H1 (cell line): ENCODE measurements at regions not wholly inside any gene's neighbourhood (a gene's known extent, or its start where the extent isn't known, plus 50 kb on each side); places are given as distances from the start of the nearest gene placed in this dataset.

ENCODE experiments used
- CTCF ChIA-PET: fragments of 300-600 bp; sonication (Branson Sonifier 250); formaldehyde crosslinking; loops from one replicate; lab custom pipeline; 2021; ENCODE audit not compliant: partially characterized antibody; lab: Charles Lee
- POLR2A ChIA-PET: fragments of 300-600 bp; sonication (Branson Sonifier 250); formaldehyde crosslinking; loops from one replicate; lab custom pipeline; 2021; ENCODE audit warnings: inconsistent platforms; ENCODE audit not compliant: partially characterized antibody; lab: Charles Lee
- DNase-seq, 2 experiments: peaks; one replicate each; pipeline versions ENCODE4 v3.0.0 to v3.0.0-alpha.2; 2010 to 2022; ENCODE audit warnings: low spot score in 2 of 2, low read depth in 1 of 2, mixed read lengths in 1 of 2
- FAIRE-seq: peaks from 2 replicates; lab custom pipeline; 2011; peaks lifted over from hg19 to GRCh38; lab: Jason Lieb, UNC
- H2AFZ ChIP-seq: 2 replicates; pipeline ENCODE4 v1.8.1; 2012; ENCODE audit warnings: low read length, inconsistent platforms
- H2AK5ac ChIP-seq: 2 replicates; pipeline ENCODE4 v1.6.1; 2013; ENCODE audit warnings: low read depth, low read length
- H2BK120ac ChIP-seq: replicated peaks from 2 replicates; pipeline ENCODE3; 2013; ENCODE audit warnings: low read depth, low read length, inconsistent platforms
- H2BK12ac ChIP-seq: 2 replicates; pipeline ENCODE4 v1.6.1; 2013; ENCODE audit warnings: low read depth, low read length
- H2BK15ac ChIP-seq: 2 replicates; pipeline ENCODE4 v1.6.1; 2013; ENCODE audit warnings: low read length
- H2BK20ac ChIP-seq: 2 replicates; pipeline ENCODE4 v1.6.1; 2013; ENCODE audit warnings: low read length
- H2BK5ac ChIP-seq: 2 replicates; pipeline ENCODE4 v1.6.1; 2013; ENCODE audit warnings: low read depth, low read length
- H3K14ac ChIP-seq: 2 replicates; pipeline ENCODE4 v1.6.1; 2013; ENCODE audit warnings: inconsistent platforms; ENCODE audit not compliant: insufficient read length
- H3K18ac ChIP-seq: 2 replicates; pipeline ENCODE4 v1.6.1; 2013; ENCODE audit warnings: low read length; ENCODE audit errors: extremely low read depth
- H3K23ac ChIP-seq: 2 replicates; pipeline ENCODE4 v1.6.1; 2013; ENCODE audit warnings: inconsistent platforms; ENCODE audit not compliant: insufficient read length
- H3K23me2 ChIP-seq: 2 replicates; pipeline ENCODE4 v1.6.1; 2013; ENCODE audit warnings: low read depth, low read length
- H3K27ac ChIP-seq: 2 replicates; pipeline ENCODE4 v1.6.1; 2011; ENCODE audit warnings: low read depth, low read length, inconsistent platforms
- H3K27me3 ChIP-seq, 4 experiments: replicated peaks in 1 of 4; 1 replicate in 1 of 4; 2 replicates in 3 of 4; pipeline versions ENCODE4 v1.6.1 to v1.8.1; 2011 to 2013; ENCODE audit warnings: low read length in 3 of 4, mild to moderate bottlenecking in 3 of 4, inconsistent platforms in 2 of 4, mixed read lengths in 2 of 4, moderate library complexity in 1 of 4; ENCODE audit not compliant: control insufficient read depth in 3 of 4, insufficient read depth in 3 of 4; ENCODE audit errors: extremely low read depth in 1 of 4
- H3K36me3 ChIP-seq, 4 experiments: 2 replicates each; pipeline versions ENCODE4 v1.6.1 to v1.8.1; 2011 to 2013; ENCODE audit warnings: mild to moderate bottlenecking in 4 of 4, low read length in 3 of 4, moderate library complexity in 2 of 4, control low read depth in 1 of 4, inconsistent platforms in 1 of 4; ENCODE audit not compliant: insufficient read depth in 4 of 4, control insufficient read depth in 2 of 4
- H3K4ac ChIP-seq: replicated peaks from 2 replicates; pipeline ENCODE3; 2013; ENCODE audit warnings: low read length, low read depth, mixed read lengths, inconsistent platforms; ENCODE audit not compliant: insufficient read length
- H3K4me1 ChIP-seq, 4 experiments: replicated peaks in 1 of 4; 1 replicate in 1 of 4; 2 replicates in 3 of 4; pipeline versions ENCODE4 v1.6.1 to v1.8.1; 2011 to 2013; ENCODE audit warnings: low read length in 3 of 4, inconsistent platforms in 2 of 4, mixed read lengths in 1 of 4; ENCODE audit not compliant: insufficient read depth in 4 of 4, control insufficient read depth in 3 of 4
- H3K4me2 ChIP-seq, 2 experiments: 2 replicates each; pipeline versions ENCODE4 v1.6.1 to v1.8.1; 2011 to 2013; ENCODE audit warnings: low read depth in 2 of 2, low read length in 2 of 2, control low read depth in 1 of 2, inconsistent platforms in 1 of 2, mild to moderate bottlenecking in 1 of 2; ENCODE audit not compliant: insufficient read depth in 1 of 2
- H3K4me3 ChIP-seq, 4 experiments: fragments of 200-600, 300-600 bp in 1 of 4; sonication (generic), shearing (Covaris generic), sonication (Bioruptor Twin) in 1 of 4; 2 replicates each; pipeline versions ENCODE4 v1.5.1 to v1.8.1; 2011 to 2016; ENCODE audit warnings: low read length in 4 of 4, low read depth in 3 of 4, control low read depth in 2 of 4, inconsistent platforms in 2 of 4, mild to moderate bottlenecking in 2 of 4, mixed read lengths in 1 of 4, moderate library complexity in 1 of 4; ENCODE audit not compliant: insufficient read depth in 2 of 4; ENCODE audit errors: extremely low read depth in 1 of 4
- H3K56ac ChIP-seq: replicated peaks from 2 replicates; pipeline ENCODE3; 2013; ENCODE audit warnings: low read depth, mild to moderate bottlenecking, mixed read lengths, low read length, inconsistent platforms; ENCODE audit not compliant: insufficient read length
- H3K79me1 ChIP-seq: 2 replicates; pipeline ENCODE4 v1.6.1; 2013; ENCODE audit warnings: low read depth, low read length, control low read depth
- H3K79me2 ChIP-seq, 2 experiments: 2 replicates each; pipeline versions ENCODE4 v1.6.1 to v1.8.1; 2012 to 2013; ENCODE audit warnings: low read length in 2 of 2, mild to moderate bottlenecking in 2 of 2, inconsistent platforms in 1 of 2; ENCODE audit not compliant: insufficient read depth in 2 of 2, control insufficient read depth in 1 of 2
- H3K9ac ChIP-seq, 4 experiments: replicated peaks in 1 of 4; 1 replicate in 1 of 4; 2 replicates in 3 of 4; pipeline versions ENCODE4 v1.6.1 to v1.8.1; 2011 to 2013; ENCODE audit warnings: low read depth in 3 of 4, low read length in 3 of 4, control low read depth in 2 of 4, mild to moderate bottlenecking in 2 of 4, moderate library complexity in 2 of 4, inconsistent platforms in 1 of 4; ENCODE audit errors: extremely low read depth in 1 of 4
- H3K9me3 ChIP-seq, 2 experiments: 2 replicates each; pipeline versions ENCODE4 v1.6.1 to v1.8.1; 2012 to 2013; ENCODE audit warnings: mild to moderate bottlenecking in 2 of 2, moderate library complexity in 2 of 2, control low read depth in 1 of 2, inconsistent platforms in 1 of 2, low read depth in 1 of 2, low read length in 1 of 2, mixed read lengths in 1 of 2; ENCODE audit not compliant: insufficient read depth in 2 of 2
- H4K20me1 ChIP-seq, 2 experiments: replicated peaks in 1 of 2; 2 replicates each; pipeline versions ENCODE3 to v1.8.1; 2011 to 2013; ENCODE audit warnings: inconsistent platforms in 2 of 2, low read length in 2 of 2, mild to moderate bottlenecking in 1 of 2; ENCODE audit not compliant: insufficient read depth in 2 of 2, control insufficient read depth in 1 of 2
- H4K5ac ChIP-seq: 2 replicates; pipeline ENCODE4 v1.6.1; 2013; ENCODE audit warnings: low read length, low read depth, mixed read lengths, inconsistent platforms; ENCODE audit not compliant: insufficient read length
- H4K8ac ChIP-seq: 2 replicates; pipeline ENCODE4 v1.8.0; 2013; ENCODE audit warnings: mild to moderate bottlenecking, moderate library complexity, low read length, inconsistent platforms; ENCODE audit not compliant: insufficient read depth; ENCODE audit errors: extremely low read depth
- H4K91ac ChIP-seq: replicated peaks from 2 replicates; pipeline ENCODE3; 2013; ENCODE audit warnings: low read length, mixed read lengths, inconsistent platforms; ENCODE audit not compliant: insufficient read length
- BRCA1 ChIP-seq: IDR thresholded peaks from 2 replicates; pipeline ENCODE4 v1.6.1; 2012; ENCODE audit warnings: low read depth, low read length, improper control_type of control experiment
- CHD1 ChIP-seq: IDR thresholded peaks from 2 replicates; pipeline ENCODE4 v1.6.1; 2012; ENCODE audit warnings: low read depth, low read length, improper control_type of control experiment
- KDM5A ChIP-seq: fragments of 200-600 bp; IDR thresholded peaks from 2 replicates; pipeline ENCODE4 v1.7.1; 2012; ENCODE audit warnings: mild to moderate bottlenecking, low read length, inconsistent platforms, mixed read lengths
- MAX ChIP-seq: IDR thresholded peaks from 2 replicates; pipeline ENCODE4 v1.6.1; 2012; ENCODE audit warnings: inconsistent platforms
- NRF1 ChIP-seq: IDR thresholded peaks from 2 replicates; pipeline ENCODE4 v1.6.1; 2011; ENCODE audit warnings: mild to moderate bottlenecking, low read depth, low read length, improper control_type of control experiment
- PHF8 ChIP-seq: fragments of 200-600 bp; sonication (generic); conservative IDR thresholded peaks from 2 replicates; pipeline ENCODE4 v1.7.1; 2012; ENCODE audit warnings: low read depth, mild to moderate bottlenecking, inconsistent platforms, low read length, moderate library complexity
- SIRT6 ChIP-seq: IDR thresholded peaks from one replicate; pipeline ENCODE4 v1.7.1; 2012; ENCODE audit warnings: low read length, inconsistent platforms
- SUZ12 ChIP-seq: fragments of 200-600 bp; sonication (generic); IDR thresholded peaks from 2 replicates; pipeline ENCODE4 v1.6.1; 2012; ENCODE audit warnings: mild to moderate bottlenecking, inconsistent platforms, low read length, moderate library complexity, mixed read lengths
- TAF1 ChIP-seq: IDR thresholded peaks from 2 replicates; pipeline ENCODE4 v1.6.1; 2011; ENCODE audit warnings: mild to moderate bottlenecking, low read depth, low read length
- WGBS, 2 experiments: shearing (Covaris generic) in 1 of 2; methylation state at CpG; one replicate each; pipeline versions ENCODE4 v1.1.6 to v1.1.7; 2013 to 2015; ENCODE audit warnings: low lambda C conversion rate in 2 of 2, mixed read lengths in 2 of 2, inconsistent platforms in 1 of 2, low coverage in 1 of 2, missing lambda C conversion rate in 1 of 2; ENCODE audit not compliant: insufficient replicate concordance in 2 of 2, insufficient coverage in 1 of 2, insufficient read length in 1 of 2; ENCODE audit errors: extremely low coverage in 1 of 2, missing lambda C conversion rate in 1 of 2; 5-methylcytosine and 5-hydroxymethylcytosine counted together
- TF ChIP-seq, protein P1 (sequence below): IDR thresholded peaks from 2 replicates; pipeline ENCODE4 v1.6.1; 2012; ENCODE audit warnings: low read length, inconsistent platforms
- TF ChIP-seq, protein P2 (sequence below): IDR thresholded peaks from 2 replicates; pipeline ENCODE4 v1.6.1; 2012; ENCODE audit warnings: inconsistent platforms

DNA sequence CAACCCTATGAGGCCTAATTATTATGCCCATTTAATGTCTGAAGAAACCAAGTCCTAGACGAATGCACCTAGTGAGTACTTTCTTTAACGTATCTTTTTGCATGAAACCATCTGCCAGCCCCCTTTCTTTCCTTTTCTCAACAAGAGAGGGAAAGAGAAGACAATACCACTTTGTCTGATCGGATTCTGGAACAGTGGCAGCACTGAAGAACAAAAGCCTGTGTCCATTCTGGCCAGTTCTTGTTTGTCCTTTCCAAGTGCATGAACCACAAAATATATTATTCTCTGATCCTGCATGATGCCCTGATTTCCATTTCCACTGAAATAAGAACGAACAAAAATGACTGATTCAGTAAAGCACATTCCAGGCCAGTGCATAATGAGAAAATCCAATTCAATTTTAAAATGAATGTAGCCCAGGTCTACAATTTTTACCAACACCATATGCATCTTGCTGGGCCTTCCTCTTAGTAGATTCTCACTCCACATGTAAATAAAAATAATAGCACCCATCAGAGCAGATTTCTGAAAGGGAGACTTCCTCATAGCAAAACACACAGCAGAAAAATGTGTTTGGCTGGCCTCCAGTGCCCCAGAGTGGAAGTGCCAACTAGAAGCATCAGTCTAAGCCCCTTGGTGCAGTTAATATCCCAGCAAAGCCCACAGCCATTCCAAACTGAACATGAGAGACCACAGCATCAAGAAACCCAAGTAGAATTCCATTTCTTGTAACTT lies 422.6 kb upstream of the ID2 start:
- H2AK5ac ChIP-seq = no peak overlapping the region
- no peaks in the 10 kb centered on the region for H3K27me3 ChIP-seq
- no peaks in the 10 kb centered on the region for H3K9me3 ChIP-seq
- no peak overlapping the region for H3K27ac ChIP-seq
- H3K79me1 ChIP-seq = no peaks in the 10 kb centered on the region
- CTCF ChIA-PET = no interaction called here
- H3K4me1 ChIP-seq = peaks cover 3 to 23% (median 17%) of the 10 kb centered on the region in 4 experiments
- H4K91ac ChIP-seq = no peak overlapping the region
- 86% methylated on average over 4 of the region's 4 CpGs; no CpG with 5 or more reads in 1 of the 2 experiments for WGBS, 2 experiments
- H2BK20ac ChIP-seq = no peak overlapping the region
- no peak overlapping the region for H3K18ac ChIP-seq
- H3K14ac ChIP-seq = no peak overlapping the region
- no peak overlapping the region for H2BK15ac ChIP-seq
- DNase-seq (no peak), FAIRE-seq (no peak)
- H3K4me3 ChIP-seq = no peak overlapping the region
- H3K36me3 ChIP-seq = no peaks in the 10 kb centered on the region
- no peak overlapping the region for H4K8ac ChIP-seq
- H2AFZ ChIP-seq = no peak overlapping the region
- H3K9ac ChIP-seq = no peak overlapping the region
- no peak overlapping the region for H3K23ac ChIP-seq
- H3K56ac ChIP-seq = no peak overlapping the region
- no peaks in the 10 kb centered on the region for H3K23me2 ChIP-seq
- no peaks in the 10 kb centered on the region for H4K20me1 ChIP-seq
- H4K5ac ChIP-seq = no peak overlapping the region
- no peak overlapping the region for H3K4me2 ChIP-seq
- POLR2A ChIA-PET = no interaction called here
- no peak overlapping the region for H2BK12ac ChIP-seq
- no peak overlapping the region for H2BK5ac ChIP-seq
- H3K4ac ChIP-seq = no peak overlapping the region
- no peak overlapping the region for H2BK120ac ChIP-seq
- H3K79me2 ChIP-seq = no peaks in the 10 kb centered on the region
- TF ChIP-seq SIRT6 (no peak), TAF1 (no peak), NRF1 (no peak), CHD1 (no peak), PHF8 (no peak), KDM5A (no peak), MAX (no peak), SUZ12 (no peak), BRCA1 (no peak)
- TF ChIP-seq, protein P1, sequence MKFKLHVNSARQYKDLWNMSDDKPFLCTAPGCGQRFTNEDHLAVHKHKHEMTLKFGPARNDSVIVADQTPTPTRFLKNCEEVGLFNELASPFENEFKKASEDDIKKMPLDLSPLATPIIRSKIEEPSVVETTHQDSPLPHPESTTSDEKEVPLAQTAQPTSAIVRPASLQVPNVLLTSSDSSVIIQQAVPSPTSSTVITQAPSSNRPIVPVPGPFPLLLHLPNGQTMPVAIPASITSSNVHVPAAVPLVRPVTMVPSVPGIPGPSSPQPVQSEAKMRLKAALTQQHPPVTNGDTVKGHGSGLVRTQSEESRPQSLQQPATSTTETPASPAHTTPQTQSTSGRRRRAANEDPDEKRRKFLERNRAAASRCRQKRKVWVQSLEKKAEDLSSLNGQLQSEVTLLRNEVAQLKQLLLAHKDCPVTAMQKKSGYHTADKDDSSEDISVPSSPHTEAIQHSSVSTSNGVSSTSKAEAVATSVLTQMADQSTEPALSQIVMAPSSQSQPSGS = no peak
- TF ChIP-seq, protein P2, sequence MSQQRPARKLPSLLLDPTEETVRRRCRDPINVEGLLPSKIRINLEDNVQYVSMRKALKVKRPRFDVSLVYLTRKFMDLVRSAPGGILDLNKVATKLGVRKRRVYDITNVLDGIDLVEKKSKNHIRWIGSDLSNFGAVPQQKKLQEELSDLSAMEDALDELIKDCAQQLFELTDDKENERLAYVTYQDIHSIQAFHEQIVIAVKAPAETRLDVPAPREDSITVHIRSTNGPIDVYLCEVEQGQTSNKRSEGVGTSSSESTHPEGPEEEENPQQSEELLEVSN = no peak
